ENCODE measurements at regions not wholly inside any gene's neighbourhood (a gene's known extent, or its start where the extent isn't known, plus 50 kb on each side); places are given as distances from the start of the nearest gene placed in this dataset.

DNA sequence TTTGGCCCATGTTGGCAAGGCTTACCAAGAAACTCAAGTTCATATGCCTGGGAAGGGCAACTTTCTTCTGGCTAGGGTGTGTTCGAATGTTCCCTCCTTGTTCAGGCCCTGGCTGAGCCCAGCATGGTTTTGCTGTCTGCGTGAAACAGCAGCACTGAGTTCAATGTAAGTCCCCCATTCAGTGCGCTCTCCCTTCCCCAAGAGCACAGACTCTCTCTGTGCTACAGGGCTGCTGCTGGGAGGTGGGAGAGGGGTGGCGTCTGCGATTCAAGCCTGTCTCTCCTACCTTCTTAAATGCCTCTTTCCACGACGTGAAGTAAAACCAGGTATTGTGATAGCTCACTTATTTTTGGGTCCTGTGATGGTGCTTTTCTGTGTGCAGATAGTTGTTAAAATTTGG lies 289.3 kb upstream of the GOLIM4 start:
- no peaks in the 10 kb centered on the region for H3K4me1 ChIP-seq (ENCODE audit: control insufficient read depth in 1 of 2, insufficient read depth in 2 of 2, low read length in 2 of 2)
- no peak overlapping the region for H3K4me3 ChIP-seq (ENCODE audit: low read depth in 1 of 2, low read length in 2 of 2)
- no peak overlapping the region for H3K9ac ChIP-seq (ENCODE audit: low read depth in 1 of 2, low read length in 2 of 2)
- H3K36me3 ChIP-seq (ENCODE audit: control insufficient read depth in 1 of 2, insufficient read depth in 2 of 2, low read length in 2 of 2), result no peaks in the 10 kb centered on the region
- H3K9me3 ChIP-seq (ENCODE audit: control insufficient read depth in 1 of 2, low read length in 2 of 2), result no peaks in the 10 kb centered on the region
- no peaks in the 10 kb centered on the region for H3K27me3 ChIP-seq (ENCODE audit: control insufficient read depth in 1 of 2, insufficient read depth in 2 of 2, low read length in 2 of 2)
- no peak overlapping the region for H3K27ac ChIP-seq (ENCODE audit: low read depth, low read length)

DNA sequence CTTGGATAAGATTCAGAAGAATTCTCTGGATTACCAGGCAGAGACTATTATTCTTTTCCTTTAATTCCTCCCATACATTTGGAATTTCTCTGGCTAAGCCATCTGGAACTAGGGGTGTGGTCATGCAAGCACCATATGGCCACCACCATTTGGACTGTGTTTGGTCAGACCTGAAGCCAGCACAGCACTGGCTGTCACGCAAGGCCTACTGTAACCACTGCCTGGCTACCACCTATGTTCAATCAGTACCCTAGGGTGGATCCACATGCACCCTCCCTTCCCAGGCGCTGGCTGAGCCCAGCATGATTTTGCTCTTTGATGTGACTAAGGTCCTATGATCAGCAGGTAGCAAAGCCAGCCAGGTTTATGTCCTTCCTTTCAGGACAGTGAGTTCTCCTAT lies 287.8 kb upstream of the GOLIM4 start:
- Histone ChIP-seq H3K9ac (ENCODE audit: low read depth in 1 of 2, low read length in 2 of 2) (no peak overlapping the region), H3K27me3 (ENCODE audit: control insufficient read depth in 1 of 2, insufficient read depth in 2 of 2, low read length in 2 of 2) (no peaks in the 10 kb centered on the region), H3K9me3 (ENCODE audit: control insufficient read depth in 1 of 2, low read length in 2 of 2) (no peaks in the 10 kb centered on the region), H3K36me3 (ENCODE audit: control insufficient read depth in 1 of 2, insufficient read depth in 2 of 2, low read length in 2 of 2) (no peaks in the 10 kb centered on the region), H3K27ac (ENCODE audit: low read depth, low read length) (no peak overlapping the region), H3K4me3 (ENCODE audit: low read depth in 1 of 2, low read length in 2 of 2) (no peak overlapping the region), H3K4me1 (ENCODE audit: control insufficient read depth in 1 of 2, insufficient read depth in 2 of 2, low read length in 2 of 2) (no peaks in the 10 kb centered on the region)

DNA sequence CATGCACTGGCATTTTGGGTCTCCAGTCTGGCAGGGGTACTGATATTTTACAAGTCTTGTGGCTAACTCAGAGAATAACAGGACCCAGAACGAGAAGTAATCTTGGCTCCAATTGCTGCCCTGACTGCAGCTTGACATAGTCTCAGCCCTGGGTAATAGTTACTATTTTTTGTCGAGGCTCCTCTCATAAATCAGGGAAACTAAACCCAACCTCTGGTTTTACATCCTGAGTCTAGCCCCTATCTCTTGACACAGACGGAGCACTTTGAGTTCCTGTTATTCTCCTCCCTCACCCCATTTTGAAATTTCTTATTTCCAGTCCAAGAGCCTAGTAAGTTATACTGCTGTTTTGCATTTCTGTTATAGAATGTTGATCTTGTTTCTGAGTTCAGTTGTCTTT lies 276.1 kb upstream of the GOLIM4 start:
- no peaks in the 10 kb centered on the region for H3K9me3 ChIP-seq (ENCODE audit: control insufficient read depth in 1 of 2, low read length in 2 of 2)
- H3K9ac ChIP-seq (ENCODE audit: low read depth in 1 of 2, low read length in 2 of 2), result no peak overlapping the region
- no peak overlapping the region for H3K4me3 ChIP-seq (ENCODE audit: low read depth in 1 of 2, low read length in 2 of 2)
- H3K27ac ChIP-seq (ENCODE audit: low read depth, low read length), result no peak overlapping the region
- no peaks in the 10 kb centered on the region for H3K27me3 ChIP-seq (ENCODE audit: control insufficient read depth in 1 of 2, insufficient read depth in 2 of 2, low read length in 2 of 2)
- no peaks in the 10 kb centered on the region for H3K36me3 ChIP-seq (ENCODE audit: control insufficient read depth in 1 of 2, insufficient read depth in 2 of 2, low read length in 2 of 2)
- no peaks in the 10 kb centered on the region for H3K4me1 ChIP-seq (ENCODE audit: control insufficient read depth in 1 of 2, insufficient read depth in 2 of 2, low read length in 2 of 2)

DNA sequence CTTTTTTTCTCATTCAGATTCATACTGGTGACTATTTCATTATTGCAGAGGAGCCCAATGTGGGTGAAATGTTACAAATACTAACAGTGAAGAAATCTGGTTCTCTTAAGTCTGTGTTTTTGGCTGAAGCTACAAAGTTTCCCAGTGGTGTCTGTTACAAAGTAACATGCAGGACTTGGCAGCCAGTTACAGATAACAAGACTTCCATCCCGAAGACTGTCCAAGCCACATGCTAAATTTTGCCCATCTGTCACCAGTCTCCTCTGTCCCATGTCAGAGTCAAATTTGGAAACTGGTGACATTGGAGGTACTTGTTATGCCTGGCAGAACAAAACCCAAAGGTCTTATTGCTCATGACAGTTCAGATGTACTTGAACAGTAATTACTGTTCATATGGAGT lies 269.2 kb upstream of the GOLIM4 start:
- no peak overlapping the region for H3K9ac ChIP-seq (ENCODE audit: low read depth in 1 of 2, low read length in 2 of 2)
- no peak overlapping the region for H3K27ac ChIP-seq (ENCODE audit: low read depth, low read length)
- H3K9me3 ChIP-seq (ENCODE audit: control insufficient read depth in 1 of 2, low read length in 2 of 2), result no peaks in the 10 kb centered on the region
- no peaks in the 10 kb centered on the region for H3K27me3 ChIP-seq (ENCODE audit: control insufficient read depth in 1 of 2, insufficient read depth in 2 of 2, low read length in 2 of 2)
- no peaks in the 10 kb centered on the region for H3K4me1 ChIP-seq (ENCODE audit: control insufficient read depth in 1 of 2, insufficient read depth in 2 of 2, low read length in 2 of 2)
- no peak overlapping the region for H3K4me3 ChIP-seq (ENCODE audit: low read depth in 1 of 2, low read length in 2 of 2)
- no peaks in the 10 kb centered on the region for H3K36me3 ChIP-seq (ENCODE audit: control insufficient read depth in 1 of 2, insufficient read depth in 2 of 2, low read length in 2 of 2)

DNA sequence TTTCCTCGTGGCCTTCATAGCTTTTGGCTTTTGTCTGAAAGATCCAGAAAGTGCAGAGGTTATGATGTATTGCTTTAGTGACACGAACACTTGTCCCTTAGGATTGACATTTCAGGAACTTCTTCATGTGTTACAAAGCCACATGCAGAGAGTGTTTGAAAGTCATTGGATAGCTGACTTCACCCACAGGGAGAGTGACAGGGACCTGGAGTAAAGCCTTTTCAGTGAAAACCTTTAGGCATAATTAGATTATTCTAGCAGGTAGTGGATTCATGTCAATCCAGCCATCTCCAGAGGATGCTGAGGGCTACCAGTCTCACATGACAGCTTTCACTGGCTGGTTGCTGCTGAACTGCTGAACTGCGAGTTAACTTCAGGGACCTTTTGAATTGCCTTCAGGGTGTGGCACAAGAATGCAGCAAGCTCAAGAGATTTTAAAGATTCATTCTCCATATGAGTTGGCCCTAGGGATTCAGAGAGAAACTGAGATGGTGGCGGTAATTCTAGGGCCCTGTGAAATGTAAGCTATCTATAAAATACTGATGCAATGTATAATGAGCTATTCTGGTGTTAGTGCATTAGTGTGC lies 267.0 kb upstream of the GOLIM4 start:
- Histone ChIP-seq H3K4me1 (ENCODE audit: control insufficient read depth in 1 of 2, insufficient read depth in 2 of 2, low read length in 2 of 2) (no peaks in the 10 kb centered on the region), H3K27ac (ENCODE audit: low read depth, low read length) (no peak overlapping the region), H3K4me3 (ENCODE audit: low read depth in 1 of 2, low read length in 2 of 2) (no peak overlapping the region), H3K9me3 (ENCODE audit: control insufficient read depth in 1 of 2, low read length in 2 of 2) (no peaks in the 10 kb centered on the region), H3K27me3 (ENCODE audit: control insufficient read depth in 1 of 2, insufficient read depth in 2 of 2, low read length in 2 of 2) (no peaks in the 10 kb centered on the region), H3K36me3 (ENCODE audit: control insufficient read depth in 1 of 2, insufficient read depth in 2 of 2, low read length in 2 of 2) (no peaks in the 10 kb centered on the region), H3K9ac (ENCODE audit: low read depth in 1 of 2, low read length in 2 of 2) (no peak overlapping the region)

DNA sequence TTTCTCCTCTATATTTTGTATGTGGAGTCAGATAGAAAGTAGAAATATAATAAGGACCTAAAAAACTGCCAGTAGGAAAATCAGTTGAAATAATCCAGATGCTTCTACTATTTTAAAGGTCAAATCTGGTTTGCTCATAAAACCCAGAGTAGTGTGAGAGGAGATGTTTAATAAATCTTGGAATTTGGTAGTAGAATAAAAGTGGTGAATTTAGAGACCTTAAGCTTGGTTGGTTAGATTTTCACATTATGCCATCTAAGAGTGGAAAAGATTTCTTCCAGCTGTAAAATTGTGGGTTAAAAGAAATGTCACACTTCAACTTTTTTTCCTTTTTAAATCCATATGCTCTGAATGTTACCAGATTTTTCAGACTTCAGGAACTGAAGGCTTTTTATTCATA lies 266.4 kb upstream of the GOLIM4 start:
- Histone ChIP-seq H3K4me1 (ENCODE audit: control insufficient read depth in 1 of 2, insufficient read depth in 2 of 2, low read length in 2 of 2) (no peaks in the 10 kb centered on the region), H3K36me3 (ENCODE audit: control insufficient read depth in 1 of 2, insufficient read depth in 2 of 2, low read length in 2 of 2) (no peaks in the 10 kb centered on the region), H3K9me3 (ENCODE audit: control insufficient read depth in 1 of 2, low read length in 2 of 2) (no peaks in the 10 kb centered on the region), H3K9ac (ENCODE audit: low read depth in 1 of 2, low read length in 2 of 2) (no peak overlapping the region), H3K27ac (ENCODE audit: low read depth, low read length) (no peak overlapping the region), H3K4me3 (ENCODE audit: low read depth in 1 of 2, low read length in 2 of 2) (no peak overlapping the region), H3K27me3 (ENCODE audit: control insufficient read depth in 1 of 2, insufficient read depth in 2 of 2, low read length in 2 of 2) (no peaks in the 10 kb centered on the region)

DNA sequence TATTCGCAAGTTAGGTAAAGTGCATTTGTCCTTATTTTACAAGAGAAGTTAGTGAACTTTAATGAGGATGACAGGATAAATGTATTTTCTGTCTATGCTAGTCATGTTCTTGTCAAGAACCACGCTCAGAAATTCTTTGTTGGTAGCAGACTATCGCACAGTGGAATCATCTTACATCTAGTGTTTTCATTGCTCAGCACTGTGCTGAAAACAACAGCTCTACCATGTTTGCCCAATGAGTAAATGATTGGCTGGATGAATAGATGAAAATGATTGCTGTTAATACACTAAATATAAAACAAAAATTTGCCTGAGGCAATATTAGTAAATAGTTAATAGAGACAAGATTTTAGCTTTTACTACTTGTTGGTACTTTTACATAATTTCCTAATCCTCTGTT lies 265.3 kb upstream of the GOLIM4 start:
- no peaks in the 10 kb centered on the region for H3K4me1 ChIP-seq (ENCODE audit: control insufficient read depth in 1 of 2, insufficient read depth in 2 of 2, low read length in 2 of 2)
- H3K9ac ChIP-seq (ENCODE audit: low read depth in 1 of 2, low read length in 2 of 2), result no peak overlapping the region
- no peaks in the 10 kb centered on the region for H3K36me3 ChIP-seq (ENCODE audit: control insufficient read depth in 1 of 2, insufficient read depth in 2 of 2, low read length in 2 of 2)
- no peaks in the 10 kb centered on the region for H3K9me3 ChIP-seq (ENCODE audit: control insufficient read depth in 1 of 2, low read length in 2 of 2)
- no peak overlapping the region for H3K4me3 ChIP-seq (ENCODE audit: low read depth in 1 of 2, low read length in 2 of 2)
- H3K27me3 ChIP-seq (ENCODE audit: control insufficient read depth in 1 of 2, insufficient read depth in 2 of 2, low read length in 2 of 2), result no peaks in the 10 kb centered on the region
- H3K27ac ChIP-seq (ENCODE audit: low read depth, low read length), result no peak overlapping the region

DNA sequence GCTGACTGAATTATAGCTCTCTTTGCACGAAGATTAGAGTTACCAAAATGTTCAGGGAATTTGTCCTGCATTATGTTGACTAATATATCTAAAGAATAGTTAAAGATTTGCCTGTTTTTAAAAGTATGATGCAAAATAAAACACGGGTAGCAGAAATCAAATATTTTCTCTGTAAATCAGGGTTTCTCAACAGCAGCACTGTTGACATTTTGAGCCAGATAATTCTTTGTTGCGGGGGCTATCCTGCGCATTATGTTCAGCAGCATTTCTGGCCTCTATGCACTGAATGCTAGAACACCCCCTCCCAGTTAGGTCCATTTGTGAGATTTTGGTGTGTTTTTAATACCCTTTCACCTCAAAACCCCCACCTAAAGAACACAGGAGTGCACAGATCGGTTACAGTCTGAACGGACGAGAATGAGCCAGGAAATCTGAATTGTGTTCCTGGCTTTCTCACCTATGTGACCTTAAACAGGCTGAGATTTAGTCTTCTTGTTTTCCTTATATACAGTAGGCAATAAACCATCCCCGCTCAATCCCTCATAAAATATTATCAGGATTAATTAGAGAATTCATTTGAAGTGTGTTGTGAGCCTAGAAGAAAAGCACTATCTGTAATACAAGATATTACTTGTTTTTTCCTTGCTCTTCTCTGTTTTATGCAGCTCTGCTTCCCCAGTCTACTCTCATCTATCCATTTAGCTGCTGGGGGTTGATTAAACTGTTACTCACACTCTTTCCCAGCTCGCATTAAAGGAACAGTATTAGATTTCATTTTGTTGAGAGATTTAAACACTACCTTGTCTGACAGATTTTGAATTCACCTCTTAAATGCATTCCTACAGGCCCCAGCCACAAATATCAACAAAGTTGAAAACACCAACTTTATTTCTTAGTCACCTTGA lies 247.5 kb upstream of the GOLIM4 start:
- no peaks in the 10 kb centered on the region for H3K4me1 ChIP-seq (ENCODE audit: control insufficient read depth in 1 of 2, insufficient read depth in 2 of 2, low read length in 2 of 2)
- H3K9ac ChIP-seq (ENCODE audit: low read depth in 1 of 2, low read length in 2 of 2), result no peak overlapping the region
- H3K9me3 ChIP-seq (ENCODE audit: control insufficient read depth in 1 of 2, low read length in 2 of 2), result no peaks in the 10 kb centered on the region
- H3K27me3 ChIP-seq (ENCODE audit: control insufficient read depth in 1 of 2, insufficient read depth in 2 of 2, low read length in 2 of 2), result no peaks in the 10 kb centered on the region
- H3K4me3 ChIP-seq (ENCODE audit: low read depth in 1 of 2, low read length in 2 of 2), result no peak overlapping the region
- H3K36me3 ChIP-seq (ENCODE audit: control insufficient read depth in 1 of 2, insufficient read depth in 2 of 2, low read length in 2 of 2), result no peaks in the 10 kb centered on the region
- no peak overlapping the region for H3K27ac ChIP-seq (ENCODE audit: low read depth, low read length)

DNA sequence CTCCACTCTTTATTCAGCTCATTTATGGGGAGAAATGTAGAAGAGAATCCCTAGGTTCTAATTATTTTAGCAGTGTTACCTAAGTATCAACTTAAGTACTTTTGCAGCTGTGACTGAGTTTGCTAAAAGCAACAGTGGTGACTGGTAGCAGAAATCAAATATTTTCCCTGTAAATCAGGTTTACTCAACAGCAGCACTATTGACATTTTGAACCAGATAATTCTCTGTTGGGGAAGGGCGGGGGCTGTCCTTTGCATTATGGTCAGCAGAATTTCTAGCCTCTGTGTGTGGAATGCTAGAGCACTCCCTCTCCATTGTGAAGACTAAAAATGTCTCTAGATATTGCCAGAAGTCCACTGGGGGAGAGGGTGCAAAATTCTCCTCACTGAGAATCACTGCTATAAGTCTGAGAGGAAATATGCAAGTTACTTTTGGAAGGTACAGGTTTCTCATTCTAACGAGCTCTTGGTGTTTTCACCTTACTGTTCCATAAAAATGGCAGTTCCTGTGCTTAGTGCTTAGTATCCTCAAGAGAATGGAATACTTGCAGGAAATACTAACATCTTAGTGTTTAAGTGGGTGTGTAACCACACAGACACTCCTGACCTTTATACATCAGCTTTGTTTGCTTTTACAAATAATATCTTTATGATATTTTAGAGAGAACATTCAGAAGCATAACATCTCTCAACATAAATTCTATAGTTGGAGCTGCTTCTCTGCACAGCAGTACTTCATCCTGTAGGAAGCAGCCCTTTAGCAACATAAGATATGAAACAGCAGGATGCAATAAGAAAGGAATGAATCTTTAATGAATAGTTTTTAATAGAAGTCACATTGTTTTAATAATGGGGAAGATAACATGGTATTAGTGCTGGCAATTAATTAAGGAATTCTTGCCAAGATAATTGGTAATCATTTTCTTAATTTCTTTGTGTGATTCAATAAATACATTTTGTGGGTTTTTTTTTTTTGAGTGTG lies 246.5 kb upstream of the GOLIM4 start:
- no peaks in the 10 kb centered on the region for H3K9me3 ChIP-seq (ENCODE audit: control insufficient read depth in 1 of 2, low read length in 2 of 2)
- H3K27ac ChIP-seq (ENCODE audit: low read depth, low read length), result no peak overlapping the region
- H3K27me3 ChIP-seq (ENCODE audit: control insufficient read depth in 1 of 2, insufficient read depth in 2 of 2, low read length in 2 of 2), result no peaks in the 10 kb centered on the region
- no peaks in the 10 kb centered on the region for H3K4me1 ChIP-seq (ENCODE audit: control insufficient read depth in 1 of 2, insufficient read depth in 2 of 2, low read length in 2 of 2)
- no peak overlapping the region for H3K9ac ChIP-seq (ENCODE audit: low read depth in 1 of 2, low read length in 2 of 2)
- H3K4me3 ChIP-seq (ENCODE audit: low read depth in 1 of 2, low read length in 2 of 2), result no peak overlapping the region
- H3K36me3 ChIP-seq (ENCODE audit: control insufficient read depth in 1 of 2, insufficient read depth in 2 of 2, low read length in 2 of 2), result no peaks in the 10 kb centered on the region

Measured in duodenal mucosa (tissue), 2 donors.